Mesenchymal stem cell (in vitro differentiated cells and primary cell): ENCODE measurements at regions not wholly inside any gene's neighbourhood (a gene's known extent, or its start where the extent isn't known, plus 50 kb on each side); places are given as distances from the start of the nearest gene placed in this dataset.

Source experiments
- DNase-seq: peaks from one replicate; pipeline ENCODE4 v3.0.0-alpha.2; 2013
- H2AFZ ChIP-seq: one replicate; pipeline ENCODE4 v1.6.1; 2013; ENCODE audit warnings: low read depth, mild to moderate bottlenecking, control low read depth, inconsistent platforms, low read length, moderate library complexity
- H2AK5ac ChIP-seq: 2 replicates; pipeline ENCODE4 v1.6.1; 2013; ENCODE audit warnings: low read length, moderate library complexity, mild to moderate bottlenecking, inconsistent platforms; ENCODE audit not compliant: severe bottlenecking
- H2BK120ac ChIP-seq: one replicate; pipeline ENCODE4 v1.6.1; 2013; ENCODE audit warnings: low read depth, mild to moderate bottlenecking, inconsistent platforms, low read length, moderate library complexity
- H2BK12ac ChIP-seq, 2 experiments: one replicate each; pipeline ENCODE4 v1.6.1; 2013; ENCODE audit warnings: inconsistent platforms in 2 of 2, low read length in 2 of 2, mild to moderate bottlenecking in 2 of 2, moderate library complexity in 2 of 2, control low read depth in 1 of 2
- H2BK15ac ChIP-seq: one replicate; pipeline ENCODE4 v1.6.1; 2013; ENCODE audit warnings: mild to moderate bottlenecking, low read depth, inconsistent platforms; ENCODE audit not compliant: poor library complexity, severe bottlenecking
- H2BK5ac ChIP-seq: 2 replicates; pipeline ENCODE4 v1.6.1; 2013; ENCODE audit warnings: low read depth, mild to moderate bottlenecking, low read length, control low read depth, inconsistent platforms; ENCODE audit not compliant: poor library complexity, severe bottlenecking
- H3K14ac ChIP-seq, 2 experiments: one replicate each; pipeline ENCODE4 v1.6.1; 2013; ENCODE audit warnings: inconsistent platforms in 2 of 2, low read length in 2 of 2, control low read depth in 1 of 2, mild to moderate bottlenecking in 1 of 2, moderate library complexity in 1 of 2
- H3K18ac ChIP-seq, 2 experiments: one replicate each; pipeline ENCODE4 v1.6.1; 2013; ENCODE audit warnings: inconsistent platforms in 2 of 2, low read length in 2 of 2, control low read depth in 1 of 2, low read depth in 1 of 2, mild to moderate bottlenecking in 1 of 2
- H3K23ac ChIP-seq, 2 experiments: one replicate each; pipeline ENCODE4 v1.6.1; 2013; ENCODE audit warnings: inconsistent platforms in 2 of 2, low read length in 2 of 2, mild to moderate bottlenecking in 2 of 2, moderate library complexity in 2 of 2, control low read depth in 1 of 2
- H3K27ac ChIP-seq: 2 replicates; pipeline ENCODE4 v1.5.1; 2013; ENCODE audit warnings: mild to moderate bottlenecking, moderate library complexity, low read length, control low read depth, inconsistent platforms; ENCODE audit not compliant: poor library complexity, severe bottlenecking
- H3K27me3 ChIP-seq, 2 experiments: 2 replicates each; pipeline versions ENCODE4 v1.6.1 to v1.7.0; 2013; ENCODE audit warnings: low read length in 2 of 2, mild to moderate bottlenecking in 2 of 2, moderate library complexity in 2 of 2, control low read depth in 1 of 2, inconsistent platforms in 1 of 2; ENCODE audit not compliant: control insufficient read depth in 1 of 2, insufficient read depth in 1 of 2
- H3K36me3 ChIP-seq, 2 experiments: 2 replicates each; pipeline versions ENCODE4 v1.6.1 to v1.7.0; 2013; ENCODE audit warnings: low read length in 2 of 2, control low read depth in 1 of 2, inconsistent platforms in 1 of 2, low read depth in 1 of 2, mild to moderate bottlenecking in 1 of 2; ENCODE audit not compliant: insufficient read depth in 2 of 2, control insufficient read depth in 1 of 2
- H3K4ac ChIP-seq, 2 experiments: one replicate each; pipeline ENCODE4 v1.6.1; 2013; ENCODE audit warnings: inconsistent platforms in 2 of 2, low read length in 2 of 2, mild to moderate bottlenecking in 2 of 2, moderate library complexity in 2 of 2, control low read depth in 1 of 2, low read depth in 1 of 2
- H3K4me1 ChIP-seq: 2 replicates; pipeline ENCODE4 v1.6.1; 2013; ENCODE audit warnings: low read depth, low read length, control low read depth; ENCODE audit not compliant: control insufficient read depth, insufficient read depth
- H3K4me2 ChIP-seq: 2 replicates; pipeline ENCODE4 v1.6.1; 2013; ENCODE audit warnings: low read length, mild to moderate bottlenecking, inconsistent platforms; ENCODE audit not compliant: poor library complexity, severe bottlenecking
- H3K4me3 ChIP-seq, 2 experiments: 2 replicates each; pipeline versions ENCODE4 v1.5.1 to v1.7.0; 2013; ENCODE audit warnings: low read length in 2 of 2, mild to moderate bottlenecking in 2 of 2, control low read depth in 1 of 2, low read depth in 1 of 2; ENCODE audit not compliant: insufficient read depth in 1 of 2
- H3K79me1 ChIP-seq: replicated peaks from 2 replicates; pipeline ENCODE4 v1.6.1; 2013; ENCODE audit warnings: mild to moderate bottlenecking, control low read depth, low read length, inconsistent platforms; ENCODE audit not compliant: poor library complexity, severe bottlenecking
- H3K9ac ChIP-seq: 2 replicates; pipeline ENCODE4 v1.7.0; 2013; ENCODE audit warnings: mild to moderate bottlenecking, low read length, moderate library complexity
- H3K9me3 ChIP-seq: 2 replicates; pipeline ENCODE4 v1.7.0; 2013; ENCODE audit warnings: mild to moderate bottlenecking, low read length; ENCODE audit not compliant: control insufficient read depth
- H4K8ac ChIP-seq: one replicate; pipeline ENCODE4 v1.6.1; 2013; ENCODE audit warnings: inconsistent platforms, mild to moderate bottlenecking, low read length, moderate library complexity
- H4K91ac ChIP-seq: one replicate; pipeline ENCODE4 v1.6.1; 2013; ENCODE audit warnings: mild to moderate bottlenecking, low read length, inconsistent platforms
- WGBS: methylation state at CpG from one replicate; pipeline ENCODE4 v1.1.7; 2013; ENCODE audit warnings: mixed read lengths; 5-methylcytosine and 5-hydroxymethylcytosine counted together

- H4K8ac ChIP-seq, result no peak overlapping the region
- H3K4me2 ChIP-seq, result no peak overlapping the region
- H3K36me3 ChIP-seq, result no peaks in the 10 kb centered on the region
- H3K27ac ChIP-seq, result no peak overlapping the region
- H3K4ac ChIP-seq, result no peak overlapping the region
- DNase-seq, result no peak
- no peak overlapping the region for H2BK5ac ChIP-seq
- H3K14ac ChIP-seq, result no peak overlapping the region
- H2AK5ac ChIP-seq, result no peak overlapping the region
- no peak overlapping the region for H3K18ac ChIP-seq
- H2BK12ac ChIP-seq, result no peak overlapping the region
- H3K9ac ChIP-seq, result peak overlapping the region; percentile 55
- H3K4me3 ChIP-seq, result no peak overlapping the region
- no peaks in the 10 kb centered on the region for H3K79me1 ChIP-seq
- peaks cover 11 to 22% of the 10 kb centered on the region in 2 experiments for H3K27me3 ChIP-seq
- H2BK15ac ChIP-seq, result no peak overlapping the region
- H4K91ac ChIP-seq, result no peak overlapping the region
- H3K4me1 ChIP-seq, result no peaks in the 10 kb centered on the region
- H2BK120ac ChIP-seq, result no peak overlapping the region
- no peaks in the 10 kb centered on the region for H3K9me3 ChIP-seq
- no peak overlapping the region for H2AFZ ChIP-seq
- no peak overlapping the region for H3K23ac ChIP-seq
- 86% methylated on average over 3 of the region's 4 CpGs for WGBS
Observed at GRCh38 chr6:142679907-142680700, 264.9 kb downstream of the HIVEP2 start.

DNA sequence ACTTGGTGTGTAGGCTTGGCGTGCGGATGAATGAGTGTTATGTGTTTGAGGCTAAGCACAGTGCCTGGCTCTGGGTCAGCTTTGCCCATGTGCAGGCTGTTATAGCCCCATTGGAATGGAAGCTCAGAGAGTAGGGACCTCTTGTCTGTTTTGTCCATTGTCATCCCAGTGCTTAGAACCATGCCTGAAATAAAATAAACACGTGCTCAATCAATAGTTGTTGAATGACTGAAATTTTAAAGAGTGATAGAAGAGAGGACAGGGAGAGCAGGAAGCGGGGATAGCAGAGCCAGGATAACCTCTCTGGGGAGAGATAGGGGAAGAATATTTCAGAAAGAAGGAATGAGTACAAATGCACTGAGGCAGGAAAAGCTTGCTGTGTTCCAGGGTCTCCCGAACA is 263.9 kb downstream of the HIVEP2 start:
- H3K23ac ChIP-seq, result no peak overlapping the region
- H3K9ac ChIP-seq, result no peak overlapping the region
- H3K36me3 ChIP-seq, result no peaks in the 10 kb centered on the region
- H3K4me1 ChIP-seq, result no peaks in the 10 kb centered on the region
- H4K8ac ChIP-seq, result no peak overlapping the region
- no peak overlapping the region for H2AK5ac ChIP-seq
- no peak overlapping the region for H3K4me2 ChIP-seq
- peaks cover 3 to 12% of the 10 kb centered on the region in 2 experiments for H3K27me3 ChIP-seq
- no peak overlapping the region for H2BK120ac ChIP-seq
- no peak overlapping the region for H2BK5ac ChIP-seq
- H3K18ac ChIP-seq, result no peak overlapping the region
- no peak overlapping the region for H2BK12ac ChIP-seq
- H3K14ac ChIP-seq, result no peak overlapping the region
- H3K79me1 ChIP-seq, result no peaks in the 10 kb centered on the region
- no peak overlapping the region for H3K4ac ChIP-seq
- no peak overlapping the region for H3K27ac ChIP-seq
- H3K9me3 ChIP-seq, result no peaks in the 10 kb centered on the region
- no peak overlapping the region for H3K4me3 ChIP-seq
- H2AFZ ChIP-seq, result no peak overlapping the region
- H2BK15ac ChIP-seq, result no peak overlapping the region
- 95% methylated on average over 5 of the region's 5 CpGs for WGBS
- H4K91ac ChIP-seq, result no peak overlapping the region
- DNase-seq, result no peak

GRCh38 chr6:142682985-142683384 is 262.0 kb downstream of the HIVEP2 start:
- Histone ChIP-seq H2AFZ (no peak overlapping the region), H4K8ac (no peak overlapping the region), H3K27ac (no peak overlapping the region), H3K36me3 (no peaks in the 10 kb centered on the region), H2AK5ac (no peak overlapping the region), H2BK15ac (no peak overlapping the region), H3K4ac (no peak overlapping the region), H3K79me1 (no peaks in the 10 kb centered on the region), H2BK5ac (no peak overlapping the region), H2BK12ac (no peak overlapping the region), H3K18ac (no peak overlapping the region), H4K91ac (no peak overlapping the region), H3K4me3 (no peak overlapping the region), H3K23ac (no peak overlapping the region), H2BK120ac (no peak overlapping the region), H3K9me3 (no peaks in the 10 kb centered on the region), H3K4me1 (no peaks in the 10 kb centered on the region), H3K9ac (no peak overlapping the region), H3K14ac (no peak overlapping the region), H3K4me2 (no peak overlapping the region), H3K27me3 (no peaks in the 10 kb centered on the region)
- no peak for DNase-seq
- 93% methylated on average over 2 of the region's 2 CpGs for WGBS

GRCh38 chr6:142683714-142684141 is 261.2 kb downstream of the HIVEP2 start:
- Histone ChIP-seq H3K4me2 (no peak overlapping the region), H3K36me3 (no peaks in the 10 kb centered on the region), H4K91ac (no peak overlapping the region), H3K79me1 (no peaks in the 10 kb centered on the region), H2BK15ac (no peak overlapping the region), H3K4me3 (no peak overlapping the region), H3K18ac (no peak overlapping the region), H3K9ac (no peak overlapping the region), H3K9me3 (no peaks in the 10 kb centered on the region), H3K27ac (no peak overlapping the region), H3K27me3 (no peaks in the 10 kb centered on the region), H3K23ac (no peak overlapping the region), H3K14ac (no peak overlapping the region), H2BK120ac (no peak overlapping the region), H2AK5ac (no peak overlapping the region), H2AFZ (no peak overlapping the region), H3K4ac (no peak overlapping the region), H2BK12ac (no peak overlapping the region), H2BK5ac (no peak overlapping the region), H4K8ac (no peak overlapping the region), H3K4me1 (no peaks in the 10 kb centered on the region)
- no peak for DNase-seq
- WGBS, result 87% methylated on average over 6 of the region's 6 CpGs
